ENCODE measurements at regions not wholly inside any gene's neighbourhood (a gene's known extent, or its start where the extent isn't known, plus 50 kb on each side); places are given as distances from the start of the nearest gene placed in this dataset.

DNA sequence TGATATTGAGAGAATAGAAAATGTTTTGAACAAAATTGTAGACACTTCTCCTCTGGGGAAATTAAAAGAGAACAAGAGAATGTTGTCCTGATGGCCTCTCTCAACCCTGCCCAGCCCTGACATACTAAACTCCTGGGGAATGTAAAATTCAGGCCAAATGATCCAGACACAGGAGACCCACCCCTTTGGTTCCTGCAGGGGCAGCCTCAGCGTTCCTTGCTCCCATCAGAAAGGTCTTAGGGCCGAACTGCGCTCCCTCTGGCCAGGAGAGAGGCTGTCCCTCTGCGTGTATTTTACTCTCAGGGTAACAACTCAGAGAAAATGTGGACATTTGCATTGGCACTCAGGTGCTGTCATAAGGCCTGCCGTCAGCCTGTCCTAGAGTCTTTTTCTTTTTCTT lies 616.3 kb upstream of the KLF4 start:
- Histone ChIP-seq H3K27me3 (no peaks in the 10 kb centered on the region), H3K4me1 (peaks cover 0 to 10% (median 0%) of the 10 kb centered on the region in 4 donors), H3K27ac (no peak overlapping the region), H3K4me3 (no peak overlapping the region), H3K9me3 (no peaks in the 10 kb centered on the region), H3K36me3 (no peaks in the 10 kb centered on the region)
- no peak for DNase-seq
- intact Hi-C loops (cut with DNase I; ENCODE audit: low total_unique reads) (loop anchor here (1.0 kb wide), 1 partner anchor 17 kb away; no protein-coding TSS in a partner anchor), in situ Hi-C loops (cut with MboI; ENCODE audit: low pct_ligation_motif_present in 1 of 4, low pct_unique_long_range_greater_than_20kb in 1 of 4, low sequenced_read_pairs in 3 of 4) (no loop called here)
- no peak for TF ChIP-seq EP300 (IDR thresholded peaks at IDR 0.05; ENCODE audit: low read depth)
- no peak for TF ChIP-seq POLR2AphosphoS5 (IDR thresholded peaks at IDR 0.05)
- TF ChIP-seq, protein P1, sequence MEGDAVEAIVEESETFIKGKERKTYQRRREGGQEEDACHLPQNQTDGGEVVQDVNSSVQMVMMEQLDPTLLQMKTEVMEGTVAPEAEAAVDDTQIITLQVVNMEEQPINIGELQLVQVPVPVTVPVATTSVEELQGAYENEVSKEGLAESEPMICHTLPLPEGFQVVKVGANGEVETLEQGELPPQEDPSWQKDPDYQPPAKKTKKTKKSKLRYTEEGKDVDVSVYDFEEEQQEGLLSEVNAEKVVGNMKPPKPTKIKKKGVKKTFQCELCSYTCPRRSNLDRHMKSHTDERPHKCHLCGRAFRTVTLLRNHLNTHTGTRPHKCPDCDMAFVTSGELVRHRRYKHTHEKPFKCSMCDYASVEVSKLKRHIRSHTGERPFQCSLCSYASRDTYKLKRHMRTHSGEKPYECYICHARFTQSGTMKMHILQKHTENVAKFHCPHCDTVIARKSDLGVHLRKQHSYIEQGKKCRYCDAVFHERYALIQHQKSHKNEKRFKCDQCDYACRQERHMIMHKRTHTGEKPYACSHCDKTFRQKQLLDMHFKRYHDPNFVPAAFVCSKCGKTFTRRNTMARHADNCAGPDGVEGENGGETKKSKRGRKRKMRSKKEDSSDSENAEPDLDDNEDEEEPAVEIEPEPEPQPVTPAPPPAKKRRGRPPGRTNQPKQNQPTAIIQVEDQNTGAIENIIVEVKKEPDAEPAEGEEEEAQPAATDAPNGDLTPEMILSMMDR (IDR thresholded peaks at IDR 0.05) = no peak
- no peak for TF ChIP-seq POLR2A (IDR thresholded peaks at IDR 0.05)
- WGBS, 2 donors (ENCODE audit: low coverage in 1 of 2) = 71 to 94% methylated on average over 4 to 5 of the region's 5 CpGs

DNA sequence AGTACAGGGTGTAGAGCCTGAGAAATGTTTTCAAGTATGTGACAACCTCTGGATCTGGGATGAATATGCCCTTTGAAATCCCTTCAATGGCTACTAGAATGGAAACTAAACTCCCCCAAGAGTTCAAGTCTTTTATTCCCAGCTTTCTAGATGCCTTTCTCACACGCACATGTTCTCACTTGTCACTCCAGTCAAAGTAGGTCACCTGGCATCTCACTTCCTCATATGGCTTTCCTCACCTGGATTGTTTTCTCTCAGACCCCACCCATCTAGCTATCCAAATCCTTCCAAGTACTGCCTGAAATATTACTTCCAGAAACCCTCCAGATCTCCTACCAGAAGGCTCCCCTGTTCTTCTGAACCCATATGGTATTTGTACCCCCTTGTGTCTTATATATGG lies 615.4 kb upstream of the KLF4 start:
- Histone ChIP-seq H3K4me3 (no peak overlapping the region), H3K4me1 (peaks cover 0 to 16% (median under 1%) of the 10 kb centered on the region in 4 donors), H3K36me3 (no peaks in the 10 kb centered on the region), H3K9me3 (no peaks in the 10 kb centered on the region), H3K27me3 (no peaks in the 10 kb centered on the region), H3K27ac (no peak overlapping the region)
- DNase-seq = no peak
- intact Hi-C loops (cut with DNase I; ENCODE audit: low total_unique reads) = loop anchor here (1.0 kb wide), 1 partner anchor 18 kb away; no protein-coding TSS in a partner anchor
- TF ChIP-seq POLR2AphosphoS5 (IDR thresholded peaks at IDR 0.05) (no peak), POLR2A (IDR thresholded peaks at IDR 0.05) (no peak), EP300 (IDR thresholded peaks at IDR 0.05; ENCODE audit: low read depth) (no peak)
- TF ChIP-seq, protein P1 (IDR thresholded peaks at IDR 0.05) = no peak
- WGBS, 2 donors (ENCODE audit: low coverage in 1 of 2) = 50 to 59% methylated on average over 1 of the region's 1 CpG
- in situ Hi-C loops (cut with MboI; ENCODE audit: low pct_ligation_motif_present in 1 of 4, low pct_unique_long_range_greater_than_20kb in 1 of 4, low sequenced_read_pairs in 3 of 4) = no loop called here

DNA sequence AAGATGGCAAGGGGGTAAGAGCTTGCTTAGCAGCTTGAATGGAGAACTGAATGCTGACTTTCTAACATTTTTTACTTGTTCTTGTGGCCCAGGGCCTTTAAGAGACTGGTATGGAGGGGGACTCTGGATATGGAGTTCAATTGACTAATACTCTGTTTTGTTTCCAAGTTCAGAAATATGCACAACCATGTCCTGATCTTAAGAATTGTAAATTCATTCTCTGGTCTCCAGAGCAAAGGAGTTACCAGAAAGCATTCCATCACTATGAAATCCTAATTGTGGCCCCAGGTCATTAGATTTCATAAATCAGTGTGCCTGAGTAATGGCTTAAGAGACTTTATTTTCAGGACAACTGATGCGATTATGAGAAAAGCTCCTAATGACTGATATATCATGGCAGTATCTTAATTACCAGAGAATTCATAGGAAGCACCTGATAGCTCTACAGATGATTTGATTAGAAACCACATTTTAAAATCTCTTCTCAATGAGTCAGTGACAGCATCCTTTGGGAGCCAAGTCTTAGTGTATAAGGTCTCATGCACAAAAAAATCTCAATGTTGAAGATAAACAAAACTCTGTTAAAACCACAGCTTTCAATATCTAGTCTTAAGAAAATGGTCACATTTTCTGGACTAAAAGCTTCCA lies 613.6 kb upstream of the KLF4 start:
- no peaks in the 10 kb centered on the region for H3K36me3 ChIP-seq
- H3K9me3 ChIP-seq = no peaks in the 10 kb centered on the region
- no peak overlapping the region for H3K27ac ChIP-seq
- DNase-seq = no peak
- intact Hi-C loops (cut with DNase I; ENCODE audit: low total_unique reads) (no loop called here), in situ Hi-C loops (cut with MboI; ENCODE audit: low pct_ligation_motif_present in 1 of 4, low pct_unique_long_range_greater_than_20kb in 1 of 4, low sequenced_read_pairs in 3 of 4) (no loop called here)
- H3K27me3 ChIP-seq = no peaks in the 10 kb centered on the region
- WGBS, 2 donors (ENCODE audit: low coverage in 1 of 2) = 80 to 89% methylated on average over 1 of the region's 1 CpG
- H3K4me1 ChIP-seq = peaks cover 0 to 25% (median 4%) of the 10 kb centered on the region in 4 donors
- TF ChIP-seq EP300 (IDR thresholded peaks at IDR 0.05; ENCODE audit: low read depth) (no peak), POLR2AphosphoS5 (IDR thresholded peaks at IDR 0.05) (no peak), POLR2A (IDR thresholded peaks at IDR 0.05) (no peak)
- TF ChIP-seq, protein P1 (IDR thresholded peaks at IDR 0.05) = no peak
- no peak overlapping the region for H3K4me3 ChIP-seq

DNA sequence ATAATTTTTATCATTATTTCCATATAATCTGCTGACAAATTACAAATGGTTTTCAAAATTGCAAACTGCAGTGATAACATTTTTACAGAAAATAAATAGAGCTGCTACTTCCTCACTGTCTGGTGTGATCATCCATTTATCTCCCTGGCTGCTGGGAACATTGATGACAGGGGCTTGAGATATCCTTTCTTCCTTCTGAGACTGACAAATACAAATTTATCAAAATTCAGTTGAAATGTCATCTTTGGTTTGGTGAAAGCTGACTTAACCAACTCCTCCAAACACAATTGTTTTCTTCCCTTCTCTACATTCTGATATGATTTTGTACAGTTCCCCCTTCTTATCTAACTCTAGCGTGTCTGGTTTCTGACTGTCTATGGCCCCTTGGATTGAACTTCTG lies 611.8 kb upstream of the KLF4 start:
- TF ChIP-seq EP300 (IDR thresholded peaks at IDR 0.05; ENCODE audit: low read depth) = no peak
- TF ChIP-seq, protein P1 (IDR thresholded peaks at IDR 0.05) = no peak
- no peak for TF ChIP-seq POLR2AphosphoS5 (IDR thresholded peaks at IDR 0.05)
- TF ChIP-seq POLR2A (IDR thresholded peaks at IDR 0.05) = no peak
- Histone ChIP-seq H3K4me3 (no peak overlapping the region), H3K9me3 (no peaks in the 10 kb centered on the region), H3K4me1 (peaks cover 0 to 25% (median 4%) of the 10 kb centered on the region in 4 donors), H3K36me3 (no peaks in the 10 kb centered on the region), H3K27me3 (no peaks in the 10 kb centered on the region), H3K27ac (no peak overlapping the region)
- intact Hi-C loops (cut with DNase I; ENCODE audit: low total_unique reads) = no loop called here
- WGBS, 2 donors (ENCODE audit: low coverage in 1 of 2) = 86 to 89% methylated on average over 1 of the region's 1 CpG
- in situ Hi-C loops (cut with MboI; ENCODE audit: low pct_ligation_motif_present in 1 of 4, low pct_unique_long_range_greater_than_20kb in 1 of 4, low sequenced_read_pairs in 3 of 4) = no loop called here
- no peak for DNase-seq

All from transverse colon (tissue), 4 donors.